ENCODE measurements at regions not wholly inside any gene's neighbourhood (a gene's known extent, or its start where the extent isn't known, plus 50 kb on each side); places are given as distances from the start of the nearest gene placed in this dataset.

DNA sequence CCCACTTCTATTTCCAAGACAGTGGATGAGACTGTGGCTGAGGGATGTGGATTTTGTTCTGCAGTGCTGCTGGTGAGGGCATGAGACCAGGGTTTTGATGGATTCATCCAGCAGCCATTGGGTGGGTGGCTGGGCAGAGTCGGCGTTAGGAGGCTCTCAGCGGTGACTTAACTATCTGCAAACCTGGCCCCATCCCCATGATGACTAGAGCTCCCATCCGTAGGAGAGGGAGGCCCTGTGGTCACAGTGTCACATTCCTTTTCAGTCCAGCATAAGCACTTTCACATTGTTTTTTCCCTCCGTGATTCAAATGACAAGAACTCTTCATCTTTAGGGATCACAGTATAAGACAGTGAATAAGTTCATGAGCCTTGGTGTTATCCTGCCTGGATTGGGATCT lies 60.4 kb upstream of the SPRY4 start:
- in situ Hi-C loops (cut with MboI) (no loop called here), intact Hi-C loops (cut with micrococcal nuclease) (no loop called here)
- H3K4me2 ChIP-seq (ENCODE audit: insufficient read depth, low read length), result no peak overlapping the region
- CTCF ChIA-PET (ENCODE audit: low intra/inter-chr PET ratio), result no interaction called here
- POLR2A ChIA-PET, result no interaction called here
- no peak for FAIRE-seq
- no peak overlapping the region for H3K9ac ChIP-seq (ENCODE audit: insufficient read depth in 1 of 2, low read depth in 2 of 2, low read length in 2 of 2)
- DNase-seq (ENCODE audit: extremely low read depth in 1 of 4, low spot score in 3 of 4), result no peak
- no peak overlapping the region for H3K27ac ChIP-seq (ENCODE audit: extremely low read depth, low read depth, low read length)
- no peaks in the 10 kb centered on the region for H3K9me3 ChIP-seq (replicated peaks; ENCODE audit: control insufficient read depth, insufficient read depth, low read depth, low read length)
- H3K79me2 ChIP-seq (ENCODE audit: control insufficient read depth, insufficient read depth, low read length), result no peaks in the 10 kb centered on the region
- no peaks in the 10 kb centered on the region for H4K20me1 ChIP-seq (replicated peaks; ENCODE audit: control insufficient read depth, insufficient read depth, low read length)
- H3K27me3 ChIP-seq (ENCODE audit: control insufficient read depth in 2 of 2, insufficient read depth in 2 of 2, low read length in 2 of 2), result no peaks in the 10 kb centered on the region
- ATAC-seq, result no peak
- 49% methylated on average over 5 of the region's 5 CpGs for WGBS (ENCODE audit: insufficient coverage, low coverage, missing lambda C conversion rate)
- no peak overlapping the region for H2AFZ ChIP-seq (ENCODE audit: low read depth, low read length)
- H3K36me3 ChIP-seq (ENCODE audit: control insufficient read depth, insufficient read depth, low read length), result no peaks in the 10 kb centered on the region
- no TSS peak for BruUV-seq (replicated peaks)
- peaks cover 11 to 27% of the 10 kb centered on the region in 2 experiments for H3K4me1 ChIP-seq (replicated peaks in 1 of 2; ENCODE audit: control insufficient read depth in 2 of 2, insufficient read depth in 2 of 2, low read length in 2 of 2)
- H3K9me1 ChIP-seq (ENCODE audit: control insufficient read depth, insufficient read depth, low read length), result no peaks in the 10 kb centered on the region
- TF ChIP-seq, protein P1, sequence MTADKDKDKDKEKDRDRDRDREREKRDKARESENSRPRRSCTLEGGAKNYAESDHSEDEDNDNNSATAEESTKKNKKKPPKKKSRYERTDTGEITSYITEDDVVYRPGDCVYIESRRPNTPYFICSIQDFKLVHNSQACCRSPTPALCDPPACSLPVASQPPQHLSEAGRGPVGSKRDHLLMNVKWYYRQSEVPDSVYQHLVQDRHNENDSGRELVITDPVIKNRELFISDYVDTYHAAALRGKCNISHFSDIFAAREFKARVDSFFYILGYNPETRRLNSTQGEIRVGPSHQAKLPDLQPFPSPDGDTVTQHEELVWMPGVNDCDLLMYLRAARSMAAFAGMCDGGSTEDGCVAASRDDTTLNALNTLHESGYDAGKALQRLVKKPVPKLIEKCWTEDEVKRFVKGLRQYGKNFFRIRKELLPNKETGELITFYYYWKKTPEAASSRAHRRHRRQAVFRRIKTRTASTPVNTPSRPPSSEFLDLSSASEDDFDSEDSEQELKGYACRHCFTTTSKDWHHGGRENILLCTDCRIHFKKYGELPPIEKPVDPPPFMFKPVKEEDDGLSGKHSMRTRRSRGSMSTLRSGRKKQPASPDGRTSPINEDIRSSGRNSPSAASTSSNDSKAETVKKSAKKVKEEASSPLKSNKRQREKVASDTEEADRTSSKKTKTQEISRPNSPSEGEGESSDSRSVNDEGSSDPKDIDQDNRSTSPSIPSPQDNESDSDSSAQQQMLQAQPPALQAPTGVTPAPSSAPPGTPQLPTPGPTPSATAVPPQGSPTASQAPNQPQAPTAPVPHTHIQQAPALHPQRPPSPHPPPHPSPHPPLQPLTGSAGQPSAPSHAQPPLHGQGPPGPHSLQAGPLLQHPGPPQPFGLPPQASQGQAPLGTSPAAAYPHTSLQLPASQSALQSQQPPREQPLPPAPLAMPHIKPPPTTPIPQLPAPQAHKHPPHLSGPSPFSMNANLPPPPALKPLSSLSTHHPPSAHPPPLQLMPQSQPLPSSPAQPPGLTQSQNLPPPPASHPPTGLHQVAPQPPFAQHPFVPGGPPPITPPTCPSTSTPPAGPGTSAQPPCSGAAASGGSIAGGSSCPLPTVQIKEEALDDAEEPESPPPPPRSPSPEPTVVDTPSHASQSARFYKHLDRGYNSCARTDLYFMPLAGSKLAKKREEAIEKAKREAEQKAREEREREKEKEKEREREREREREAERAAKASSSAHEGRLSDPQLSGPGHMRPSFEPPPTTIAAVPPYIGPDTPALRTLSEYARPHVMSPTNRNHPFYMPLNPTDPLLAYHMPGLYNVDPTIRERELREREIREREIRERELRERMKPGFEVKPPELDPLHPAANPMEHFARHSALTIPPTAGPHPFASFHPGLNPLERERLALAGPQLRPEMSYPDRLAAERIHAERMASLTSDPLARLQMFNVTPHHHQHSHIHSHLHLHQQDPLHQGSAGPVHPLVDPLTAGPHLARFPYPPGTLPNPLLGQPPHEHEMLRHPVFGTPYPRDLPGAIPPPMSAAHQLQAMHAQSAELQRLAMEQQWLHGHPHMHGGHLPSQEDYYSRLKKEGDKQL (CRISPR knock-in tag; IDR thresholded peaks at IDR 0.05; ENCODE audit: borderline replicate concordance), result no peak
- no peak for TF ChIP-seq CEBPG (CRISPR knock-in tag; IDR thresholded peaks at IDR 0.05)
- no peak for TF ChIP-seq CEBPG (tag; conservative IDR thresholded peaks at IDR 0.05 in 1 of 2, IDR thresholded peaks at IDR 0.05 in 1 of 2)
- no peak overlapping the region for H3K4me3 ChIP-seq

All from K562 (cell line).